WTC11 (cell line): ENCODE measurements at regions not wholly inside any gene's neighbourhood (a gene's known extent, or its start where the extent isn't known, plus 50 kb on each side); places are given as distances from the start of the nearest gene placed in this dataset.

Experiments used
- ATAC-seq: fragments of 200-7000 bp; cut with Tn5 transposase; 2 replicates; pipeline ENCODE4 v1.10.0; 2021; ENCODE audit warnings: mild to moderate bottlenecking, moderate library complexity
- CTCF ChIA-PET: fragments of 300-600 bp; sonication (Branson Sonifier 250); formaldehyde crosslinking; loops from one replicate; lab custom pipeline; 2021; ENCODE audit warnings: antibody characterized with exemption; lab: Charles Lee
- POLR2A ChIA-PET: fragments of 350-600 bp; sonication (Branson Sonifier 250); formaldehyde crosslinking; loops from one replicate; lab custom pipeline; 2021; ENCODE audit warnings: antibody characterized with exemption; lab: Charles Lee
- DNase-seq: peaks from one replicate; pipeline ENCODE4 v3.0.0; 2021; ENCODE audit warnings: low spot score
- H3K27ac Mint-ChIP-seq: 2 replicates; pipeline ENCODE4 v1.8.0; 2021; ENCODE audit warnings: mixed read lengths
- H3K27me3 Mint-ChIP-seq: 2 replicates; pipeline ENCODE4 v1.8.0; 2021; ENCODE audit warnings: low read depth, mild to moderate bottlenecking, moderate library complexity, mixed read lengths
- H3K36me3 Mint-ChIP-seq: 2 replicates; pipeline ENCODE4 v1.8.0; 2021; ENCODE audit warnings: mixed read lengths
- H3K4me1 Mint-ChIP-seq: 2 replicates; pipeline ENCODE4 v1.8.0; 2022; ENCODE audit warnings: mixed read lengths
- H3K4me3 Mint-ChIP-seq: 2 replicates; pipeline ENCODE4 v1.8.0; 2021; ENCODE audit warnings: mild to moderate bottlenecking, moderate library complexity, mixed read lengths
- H3K9me3 Mint-ChIP-seq: 2 replicates; pipeline ENCODE4 v1.8.0; 2021; ENCODE audit warnings: mixed read lengths
- EMX1 ChIP-seq: fragments of 250-450 bp; sonication (Bioruptor Pico); IDR thresholded peaks from 2 replicates; pipeline ENCODE4 v1.8.0; 2021; ENCODE audit warnings: mild to moderate bottlenecking
- ETV6 ChIP-seq: sonication (generic); formaldehyde crosslinking; IDR thresholded peaks from 2 replicates; pipeline ENCODE4 v1.8.1; 2022; ENCODE audit warnings: mild to moderate bottlenecking, missing genetic modification reagents
- GRHL2 ChIP-seq: fragments of 250-450 bp; sonication (Bioruptor Pico); IDR thresholded peaks from 2 replicates; pipeline ENCODE4 v1.8.0; 2022; ENCODE audit warnings: mild to moderate bottlenecking, moderate library complexity; ENCODE audit not compliant: insufficient replicate concordance, severe bottlenecking
- KAT7 ChIP-seq: sonication (generic); formaldehyde crosslinking; IDR thresholded peaks from 2 replicates; pipeline ENCODE4 v1.8.1; 2023; ENCODE audit warnings: missing genetic modification reagents, mild to moderate bottlenecking, borderline replicate concordance
- MXD4 ChIP-seq: fragments of 250-450 bp; sonication (Bioruptor Pico); IDR thresholded peaks from 2 replicates; pipeline ENCODE4 v1.8.0; 2021; ENCODE audit warnings: mild to moderate bottlenecking, moderate library complexity, borderline replicate concordance
- ZNF396 ChIP-seq: fragments of 250-450 bp; sonication (Bioruptor Pico); IDR thresholded peaks from 2 replicates; pipeline ENCODE4 v1.8.0; 2021; ENCODE audit warnings: mild to moderate bottlenecking, moderate library complexity, borderline replicate concordance
- ZNF416 ChIP-seq: fragments of 250-450 bp; sonication (Bioruptor Pico); IDR thresholded peaks from 2 replicates; pipeline ENCODE4 v1.9.0; 2021; ENCODE audit warnings: mild to moderate bottlenecking, inconsistent platforms
- TF ChIP-seq, protein P1 (sequence below): sonication (generic); formaldehyde crosslinking; IDR thresholded peaks from 2 replicates; pipeline ENCODE4 v1.8.0; 2023; ENCODE audit warnings: mild to moderate bottlenecking, missing genetic modification reagents
- TF ChIP-seq, protein P2 (sequence below): fragments of 250-450 bp; sonication (Bioruptor Pico); IDR thresholded peaks from 2 replicates; pipeline ENCODE4 v1.9.0; 2021; ENCODE audit warnings: mild to moderate bottlenecking
- TF ChIP-seq, protein P3 (sequence below): sonication (generic); formaldehyde crosslinking; IDR thresholded peaks from 2 replicates; pipeline ENCODE4 v1.8.0; 2022; ENCODE audit warnings: mild to moderate bottlenecking, missing genetic modification reagents
- TF ChIP-seq, protein P4 (sequence below): fragments of 250-450 bp; sonication (Bioruptor Pico); conservative IDR thresholded peaks from 2 replicates; pipeline ENCODE4 v1.9.0; 2021; ENCODE audit warnings: mild to moderate bottlenecking
- TF ChIP-seq, protein P5 (sequence below): fragments of 250-450 bp; sonication (Bioruptor Pico); IDR thresholded peaks from 2 replicates; pipeline ENCODE4 v1.8.0; 2021; ENCODE audit warnings: mild to moderate bottlenecking
- TF ChIP-seq, protein P6 (sequence below): fragments of 250-450 bp; sonication (Bioruptor Pico); IDR thresholded peaks from 2 replicates; pipeline ENCODE4 v2.1.2; 2022; ENCODE audit warnings: mild to moderate bottlenecking, moderate library complexity
- TF ChIP-seq, protein P7 (sequence below): sonication (generic); formaldehyde crosslinking; IDR thresholded peaks from 2 replicates; pipeline ENCODE4 v1.8.1; 2022; ENCODE audit warnings: missing genetic modification reagents, borderline replicate concordance

DNA sequence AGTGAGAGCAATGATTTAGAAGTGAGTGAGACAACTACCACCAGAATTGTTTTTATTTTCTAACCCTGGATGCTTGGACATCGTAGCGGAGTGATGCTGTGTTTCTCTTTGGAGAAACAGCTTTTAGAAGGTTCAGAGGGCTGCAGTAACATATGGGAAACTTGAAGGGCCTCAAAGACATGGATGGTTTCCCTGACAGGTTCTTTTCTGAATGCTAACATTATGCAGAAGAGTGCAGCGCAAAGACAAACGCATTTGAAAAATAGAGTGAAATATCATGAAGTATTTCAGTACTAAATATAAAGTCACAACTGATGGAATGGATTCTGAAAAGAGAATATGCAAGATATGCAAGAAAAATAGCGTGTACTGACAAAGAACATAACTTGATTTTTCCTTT, 385.1 kb upstream of the DSEL start:
- POLR2A ChIA-PET = no interaction called here

DNA sequence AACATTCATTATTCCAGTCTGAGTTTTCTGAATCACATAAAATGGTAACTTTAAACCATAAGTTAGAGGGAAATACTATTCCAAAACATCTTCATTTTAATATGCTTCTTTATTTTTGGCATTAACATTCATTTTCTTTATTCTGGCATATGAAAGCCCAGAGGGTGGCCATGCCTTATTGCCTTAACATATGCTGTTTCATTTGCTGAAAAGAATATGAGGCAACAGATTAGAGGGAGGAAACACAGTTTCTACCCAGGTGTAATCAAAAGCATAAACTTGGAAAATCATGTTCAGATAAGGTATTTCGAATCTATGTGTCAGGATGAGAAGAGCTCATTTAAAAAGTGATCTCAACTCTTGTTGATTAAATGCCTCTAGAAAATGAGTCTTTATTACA, 379.9 kb upstream of the DSEL start:
- H3K36me3 Mint-ChIP-seq = no peaks in the 10 kb centered on the region
- H3K4me1 Mint-ChIP-seq = no peaks in the 10 kb centered on the region
- no peak overlapping the region for H3K4me3 Mint-ChIP-seq
- no peaks in the 10 kb centered on the region for H3K27me3 Mint-ChIP-seq
- POLR2A ChIA-PET = no interaction called here
- H3K9me3 Mint-ChIP-seq = no peaks in the 10 kb centered on the region
- CTCF ChIA-PET = no interaction called here
- ATAC-seq (no peak), DNase-seq (no peak)
- no peak overlapping the region; the same call in 1 of the 2 replicates for H3K27ac Mint-ChIP-seq
- TF ChIP-seq, protein P1, sequence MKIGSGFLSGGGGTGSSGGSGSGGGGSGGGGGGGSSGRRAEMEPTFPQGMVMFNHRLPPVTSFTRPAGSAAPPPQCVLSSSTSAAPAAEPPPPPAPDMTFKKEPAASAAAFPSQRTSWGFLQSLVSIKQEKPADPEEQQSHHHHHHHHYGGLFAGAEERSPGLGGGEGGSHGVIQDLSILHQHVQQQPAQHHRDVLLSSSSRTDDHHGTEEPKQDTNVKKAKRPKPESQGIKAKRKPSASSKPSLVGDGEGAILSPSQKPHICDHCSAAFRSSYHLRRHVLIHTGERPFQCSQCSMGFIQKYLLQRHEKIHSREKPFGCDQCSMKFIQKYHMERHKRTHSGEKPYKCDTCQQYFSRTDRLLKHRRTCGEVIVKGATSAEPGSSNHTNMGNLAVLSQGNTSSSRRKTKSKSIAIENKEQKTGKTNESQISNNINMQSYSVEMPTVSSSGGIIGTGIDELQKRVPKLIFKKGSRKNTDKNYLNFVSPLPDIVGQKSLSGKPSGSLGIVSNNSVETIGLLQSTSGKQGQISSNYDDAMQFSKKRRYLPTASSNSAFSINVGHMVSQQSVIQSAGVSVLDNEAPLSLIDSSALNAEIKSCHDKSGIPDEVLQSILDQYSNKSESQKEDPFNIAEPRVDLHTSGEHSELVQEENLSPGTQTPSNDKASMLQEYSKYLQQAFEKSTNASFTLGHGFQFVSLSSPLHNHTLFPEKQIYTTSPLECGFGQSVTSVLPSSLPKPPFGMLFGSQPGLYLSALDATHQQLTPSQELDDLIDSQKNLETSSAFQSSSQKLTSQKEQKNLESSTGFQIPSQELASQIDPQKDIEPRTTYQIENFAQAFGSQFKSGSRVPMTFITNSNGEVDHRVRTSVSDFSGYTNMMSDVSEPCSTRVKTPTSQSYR (CRISPR knock-in tag) = no peak
- TF ChIP-seq EMX1 = no peak

More for the DNA sequence above, 385.1 kb upstream of the DSEL start:
- TF ChIP-seq, protein P2, sequence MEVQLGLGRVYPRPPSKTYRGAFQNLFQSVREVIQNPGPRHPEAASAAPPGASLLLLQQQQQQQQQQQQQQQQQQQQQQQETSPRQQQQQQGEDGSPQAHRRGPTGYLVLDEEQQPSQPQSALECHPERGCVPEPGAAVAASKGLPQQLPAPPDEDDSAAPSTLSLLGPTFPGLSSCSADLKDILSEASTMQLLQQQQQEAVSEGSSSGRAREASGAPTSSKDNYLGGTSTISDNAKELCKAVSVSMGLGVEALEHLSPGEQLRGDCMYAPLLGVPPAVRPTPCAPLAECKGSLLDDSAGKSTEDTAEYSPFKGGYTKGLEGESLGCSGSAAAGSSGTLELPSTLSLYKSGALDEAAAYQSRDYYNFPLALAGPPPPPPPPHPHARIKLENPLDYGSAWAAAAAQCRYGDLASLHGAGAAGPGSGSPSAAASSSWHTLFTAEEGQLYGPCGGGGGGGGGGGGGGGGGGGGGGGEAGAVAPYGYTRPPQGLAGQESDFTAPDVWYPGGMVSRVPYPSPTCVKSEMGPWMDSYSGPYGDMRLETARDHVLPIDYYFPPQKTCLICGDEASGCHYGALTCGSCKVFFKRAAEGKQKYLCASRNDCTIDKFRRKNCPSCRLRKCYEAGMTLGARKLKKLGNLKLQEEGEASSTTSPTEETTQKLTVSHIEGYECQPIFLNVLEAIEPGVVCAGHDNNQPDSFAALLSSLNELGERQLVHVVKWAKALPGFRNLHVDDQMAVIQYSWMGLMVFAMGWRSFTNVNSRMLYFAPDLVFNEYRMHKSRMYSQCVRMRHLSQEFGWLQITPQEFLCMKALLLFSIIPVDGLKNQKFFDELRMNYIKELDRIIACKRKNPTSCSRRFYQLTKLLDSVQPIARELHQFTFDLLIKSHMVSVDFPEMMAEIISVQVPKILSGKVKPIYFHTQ (CRISPR knock-in tag) = no peak
- TF ChIP-seq ZNF416 (CRISPR knock-in tag) = no peak
- TF ChIP-seq ETV6 (CRISPR knock-in tag) = no peak
- H3K27ac Mint-ChIP-seq = no peak overlapping the region
- H3K4me1 Mint-ChIP-seq = no peaks in the 10 kb centered on the region
- DNase-seq = no peak
- no peaks in the 10 kb centered on the region for H3K27me3 Mint-ChIP-seq
- CTCF ChIA-PET = no interaction called here
- ATAC-seq = no peak
- no peaks in the 10 kb centered on the region for H3K36me3 Mint-ChIP-seq
- no peaks in the 10 kb centered on the region for H3K9me3 Mint-ChIP-seq
- no peak overlapping the region for H3K4me3 Mint-ChIP-seq

DNA sequence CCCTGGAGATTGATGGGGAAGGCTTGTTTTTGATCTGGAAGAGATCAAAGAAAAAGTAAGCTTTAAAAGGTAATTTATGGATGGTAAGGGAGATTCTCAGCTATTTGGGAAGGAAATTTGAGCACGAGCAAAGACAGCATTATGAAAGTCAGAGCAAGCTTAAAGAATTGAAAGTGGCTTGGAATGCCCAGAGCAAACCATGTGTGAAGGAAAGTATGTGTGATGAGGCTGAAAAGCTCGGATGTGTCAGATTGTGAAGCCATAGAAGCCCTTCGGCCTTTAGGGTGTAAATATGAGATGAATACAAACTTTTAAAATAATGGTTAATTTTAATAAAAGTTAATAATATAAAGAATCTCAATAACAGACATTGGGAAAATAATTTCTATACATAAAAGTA, 377.4 kb upstream of the DSEL start:
- DNase-seq (no peak), ATAC-seq (no peak)
- H3K4me1 Mint-ChIP-seq = no peaks in the 10 kb centered on the region
- H3K4me3 Mint-ChIP-seq = no peak overlapping the region
- H3K27me3 Mint-ChIP-seq = no peaks in the 10 kb centered on the region
- ChIA-PET CTCF (no interaction called here), POLR2A (no interaction called here)
- TF ChIP-seq, protein P3, sequence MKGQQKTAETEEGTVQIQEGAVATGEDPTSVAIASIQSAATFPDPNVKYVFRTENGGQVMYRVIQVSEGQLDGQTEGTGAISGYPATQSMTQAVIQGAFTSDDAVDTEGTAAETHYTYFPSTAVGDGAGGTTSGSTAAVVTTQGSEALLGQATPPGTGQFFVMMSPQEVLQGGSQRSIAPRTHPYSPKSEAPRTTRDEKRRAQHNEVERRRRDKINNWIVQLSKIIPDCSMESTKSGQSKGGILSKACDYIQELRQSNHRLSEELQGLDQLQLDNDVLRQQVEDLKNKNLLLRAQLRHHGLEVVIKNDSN (CRISPR knock-in tag) = no peak
- TF ChIP-seq, protein P4, sequence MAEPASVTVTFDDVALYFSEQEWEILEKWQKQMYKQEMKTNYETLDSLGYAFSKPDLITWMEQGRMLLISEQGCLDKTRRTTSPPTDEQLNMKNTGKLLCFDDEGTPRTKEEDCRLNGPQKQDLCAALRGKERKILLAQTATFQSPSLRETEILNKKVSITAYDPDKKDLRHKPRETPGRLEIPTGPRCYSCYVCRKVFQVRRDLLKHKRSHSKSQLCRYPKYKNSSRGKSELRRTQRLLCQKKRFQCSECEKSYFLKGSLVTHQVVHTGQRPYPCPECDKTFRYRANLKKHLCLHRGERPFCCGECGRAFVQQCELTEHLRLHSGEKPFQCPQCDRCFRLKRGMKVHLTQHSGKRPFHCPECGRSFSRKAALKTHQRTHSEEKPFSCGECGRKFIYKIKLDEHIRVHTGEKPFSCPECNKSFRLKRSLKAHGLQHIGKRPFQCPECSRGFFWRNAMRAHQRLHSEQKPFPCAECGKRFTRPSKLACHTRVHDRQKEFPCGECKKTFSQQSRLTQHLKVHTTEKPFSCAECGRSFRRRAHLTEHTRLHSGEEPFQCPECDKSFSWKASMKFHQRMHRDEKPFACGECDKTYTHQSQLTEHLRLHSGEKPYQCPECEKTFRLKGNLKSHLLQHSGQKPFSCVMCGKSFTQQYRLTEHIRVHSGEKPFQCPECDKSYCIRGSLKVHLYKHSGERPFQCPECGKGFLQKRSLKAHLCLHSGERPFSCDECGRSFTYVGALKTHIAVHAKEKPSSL (CRISPR knock-in tag) = no peak
- no peak for TF ChIP-seq KAT7 (CRISPR knock-in tag)
- no peak for TF ChIP-seq GRHL2 (CRISPR knock-in tag)
- TF ChIP-seq, protein P5, sequence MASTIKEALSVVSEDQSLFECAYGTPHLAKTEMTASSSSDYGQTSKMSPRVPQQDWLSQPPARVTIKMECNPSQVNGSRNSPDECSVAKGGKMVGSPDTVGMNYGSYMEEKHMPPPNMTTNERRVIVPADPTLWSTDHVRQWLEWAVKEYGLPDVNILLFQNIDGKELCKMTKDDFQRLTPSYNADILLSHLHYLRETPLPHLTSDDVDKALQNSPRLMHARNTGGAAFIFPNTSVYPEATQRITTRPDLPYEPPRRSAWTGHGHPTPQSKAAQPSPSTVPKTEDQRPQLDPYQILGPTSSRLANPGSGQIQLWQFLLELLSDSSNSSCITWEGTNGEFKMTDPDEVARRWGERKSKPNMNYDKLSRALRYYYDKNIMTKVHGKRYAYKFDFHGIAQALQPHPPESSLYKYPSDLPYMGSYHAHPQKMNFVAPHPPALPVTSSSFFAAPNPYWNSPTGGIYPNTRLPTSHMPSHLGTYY (CRISPR knock-in tag) = no peak
- TF ChIP-seq, protein P6, sequence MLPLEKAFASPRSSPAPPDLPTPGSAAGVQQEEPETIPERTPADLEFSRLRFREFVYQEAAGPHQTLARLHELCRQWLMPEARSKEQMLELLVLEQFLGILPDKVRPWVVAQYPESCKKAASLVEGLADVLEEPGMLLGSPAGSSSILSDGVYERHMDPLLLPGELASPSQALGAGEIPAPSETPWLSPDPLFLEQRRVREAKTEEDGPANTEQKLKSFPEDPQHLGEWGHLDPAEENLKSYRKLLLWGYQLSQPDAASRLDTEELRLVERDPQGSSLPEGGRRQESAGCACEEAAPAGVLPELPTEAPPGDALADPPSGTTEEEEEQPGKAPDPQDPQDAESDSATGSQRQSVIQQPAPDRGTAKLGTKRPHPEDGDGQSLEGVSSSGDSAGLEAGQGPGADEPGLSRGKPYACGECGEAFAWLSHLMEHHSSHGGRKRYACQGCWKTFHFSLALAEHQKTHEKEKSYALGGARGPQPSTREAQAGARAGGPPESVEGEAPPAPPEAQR (CRISPR knock-in tag) = no peak
- TF ChIP-seq MXD4 (CRISPR knock-in tag) = no peak
- TF ChIP-seq ZNF396 (CRISPR knock-in tag) = no peak
- TF ChIP-seq, protein P7, sequence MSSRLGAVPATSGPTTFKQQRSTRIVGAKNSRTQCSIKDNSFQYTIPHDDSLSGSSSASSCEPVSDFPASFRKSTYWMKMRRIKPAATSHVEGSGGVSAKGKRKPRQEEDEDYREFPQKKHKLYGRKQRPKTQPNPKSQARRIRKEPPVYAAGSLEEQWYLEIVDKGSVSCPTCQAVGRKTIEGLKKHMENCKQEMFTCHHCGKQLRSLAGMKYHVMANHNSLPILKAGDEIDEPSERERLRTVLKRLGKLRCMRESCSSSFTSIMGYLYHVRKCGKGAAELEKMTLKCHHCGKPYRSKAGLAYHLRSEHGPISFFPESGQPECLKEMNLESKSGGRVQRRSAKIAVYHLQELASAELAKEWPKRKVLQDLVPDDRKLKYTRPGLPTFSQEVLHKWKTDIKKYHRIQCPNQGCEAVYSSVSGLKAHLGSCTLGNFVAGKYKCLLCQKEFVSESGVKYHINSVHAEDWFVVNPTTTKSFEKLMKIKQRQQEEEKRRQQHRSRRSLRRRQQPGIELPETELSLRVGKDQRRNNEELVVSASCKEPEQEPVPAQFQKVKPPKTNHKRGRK (CRISPR knock-in tag) = no peak
- no peaks in the 10 kb centered on the region for H3K36me3 Mint-ChIP-seq
- no peaks in the 10 kb centered on the region for H3K9me3 Mint-ChIP-seq
- no peak overlapping the region for H3K27ac Mint-ChIP-seq
